Parathyroid adenoma (tissue), 2 donors: ENCODE measurements at regions not wholly inside any gene's neighbourhood (a gene's known extent, or its start where the extent isn't known, plus 50 kb on each side); places are given as distances from the start of the nearest gene placed in this dataset.

Source experiments
- H2AFZ ChIP-seq: fragments of 300-600 bp; sonication (generic); one replicate; pipeline ENCODE4 v1.7.0; 2017; ENCODE audit warnings: antibody characterized with exemption, mild to moderate bottlenecking
- H3K27ac ChIP-seq: fragments of 300-600 bp; sonication (generic); one replicate; pipeline ENCODE4 v1.7.0; 2017
- H3K27me3 ChIP-seq: fragments of 300-600 bp; sonication (generic); one replicate; pipeline ENCODE4 v1.7.0; 2017; ENCODE audit warnings: low read length; ENCODE audit not compliant: control insufficient read depth, insufficient read depth
- H3K36me3 ChIP-seq: fragments of 300-600 bp; sonication (generic); one replicate; pipeline ENCODE4 v1.7.0; 2017; ENCODE audit warnings: low read length; ENCODE audit not compliant: control insufficient read depth, insufficient read depth
- H3K4me1 ChIP-seq: fragments of 300-600 bp; sonication (generic); one replicate; pipeline ENCODE4 v1.7.0; 2017; ENCODE audit warnings: control low read depth
- H3K4me2 ChIP-seq: fragments of 300-600 bp; sonication (generic); one replicate; pipeline ENCODE4 v1.7.0; 2017; ENCODE audit warnings: low read length
- H3K4me3 ChIP-seq: fragments of 300-600 bp; sonication (generic); one replicate; pipeline ENCODE4 v1.7.0; 2017; ENCODE audit warnings: low read depth, low read length
- H3K79me2 ChIP-seq: fragments of 300-600 bp; sonication (generic); one replicate; pipeline ENCODE4 v1.7.0; 2017; ENCODE audit warnings: control low read depth
- H3K9ac ChIP-seq: fragments of 300-600 bp; sonication (generic); one replicate; pipeline ENCODE4 v1.7.0; 2017; ENCODE audit warnings: mild to moderate bottlenecking
- H3K9me3 ChIP-seq: fragments of 300-600 bp; sonication (generic); one replicate; pipeline ENCODE4 v1.7.0; 2017; ENCODE audit warnings: low read length; ENCODE audit not compliant: control insufficient read depth
- TF ChIP-seq, protein P1 (sequence below): fragments of 300-600 bp; sonication (generic); IDR thresholded peaks from one replicate; pipeline ENCODE4 v1.7.0; 2017; ENCODE audit warnings: antibody characterized with exemption, mild to moderate bottlenecking
- donor health status: primary hyperparathyroidism.

DNA sequence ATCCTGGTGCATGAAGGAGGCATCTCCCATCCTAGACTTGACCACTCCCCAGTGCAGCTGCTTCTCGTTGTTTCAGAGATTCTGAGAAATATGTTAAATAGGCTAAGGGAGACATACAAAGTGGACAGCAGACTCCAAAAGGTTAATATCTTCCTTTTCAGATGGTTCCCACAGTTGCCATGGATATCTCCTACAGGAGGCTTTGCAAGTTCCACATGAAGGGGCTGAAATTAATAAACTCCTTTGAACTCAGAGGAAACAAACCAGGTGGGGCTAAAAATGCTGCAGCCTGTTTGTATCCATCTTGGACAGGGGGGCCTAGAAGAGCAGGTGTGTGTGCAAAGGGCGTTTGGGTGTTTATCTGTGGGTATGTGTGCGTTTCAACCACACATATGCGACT is 257.4 kb upstream of the XYLT1 start:
- no peaks in the 10 kb centered on the region for H3K4me1 ChIP-seq
- TF ChIP-seq, protein P1, sequence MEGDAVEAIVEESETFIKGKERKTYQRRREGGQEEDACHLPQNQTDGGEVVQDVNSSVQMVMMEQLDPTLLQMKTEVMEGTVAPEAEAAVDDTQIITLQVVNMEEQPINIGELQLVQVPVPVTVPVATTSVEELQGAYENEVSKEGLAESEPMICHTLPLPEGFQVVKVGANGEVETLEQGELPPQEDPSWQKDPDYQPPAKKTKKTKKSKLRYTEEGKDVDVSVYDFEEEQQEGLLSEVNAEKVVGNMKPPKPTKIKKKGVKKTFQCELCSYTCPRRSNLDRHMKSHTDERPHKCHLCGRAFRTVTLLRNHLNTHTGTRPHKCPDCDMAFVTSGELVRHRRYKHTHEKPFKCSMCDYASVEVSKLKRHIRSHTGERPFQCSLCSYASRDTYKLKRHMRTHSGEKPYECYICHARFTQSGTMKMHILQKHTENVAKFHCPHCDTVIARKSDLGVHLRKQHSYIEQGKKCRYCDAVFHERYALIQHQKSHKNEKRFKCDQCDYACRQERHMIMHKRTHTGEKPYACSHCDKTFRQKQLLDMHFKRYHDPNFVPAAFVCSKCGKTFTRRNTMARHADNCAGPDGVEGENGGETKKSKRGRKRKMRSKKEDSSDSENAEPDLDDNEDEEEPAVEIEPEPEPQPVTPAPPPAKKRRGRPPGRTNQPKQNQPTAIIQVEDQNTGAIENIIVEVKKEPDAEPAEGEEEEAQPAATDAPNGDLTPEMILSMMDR, result no peak
- no peaks in the 10 kb centered on the region for H3K36me3 ChIP-seq
- no peak overlapping the region for H3K4me2 ChIP-seq
- H3K9ac ChIP-seq, result no peak overlapping the region
- H3K9me3 ChIP-seq, result no peaks in the 10 kb centered on the region
- no peak overlapping the region for H2AFZ ChIP-seq
- H3K4me3 ChIP-seq, result no peak overlapping the region
- H3K27ac ChIP-seq, result no peak overlapping the region
- H3K79me2 ChIP-seq, result no peaks in the 10 kb centered on the region
- H3K27me3 ChIP-seq, result no peaks in the 10 kb centered on the region

GRCh38 chr16:17724242-17724898 is 253.6 kb upstream of the XYLT1 start:
- TF ChIP-seq, protein P1, result no peak
- no peaks in the 10 kb centered on the region for H3K79me2 ChIP-seq
- no peak overlapping the region for H3K27ac ChIP-seq
- no peaks in the 10 kb centered on the region for H3K36me3 ChIP-seq
- H3K4me1 ChIP-seq, result no peaks in the 10 kb centered on the region
- no peak overlapping the region for H3K4me2 ChIP-seq
- no peak overlapping the region for H3K4me3 ChIP-seq
- H3K9me3 ChIP-seq, result no peaks in the 10 kb centered on the region
- H3K27me3 ChIP-seq, result no peaks in the 10 kb centered on the region
- H2AFZ ChIP-seq, result no peak overlapping the region
- H3K9ac ChIP-seq, result no peak overlapping the region

DNA sequence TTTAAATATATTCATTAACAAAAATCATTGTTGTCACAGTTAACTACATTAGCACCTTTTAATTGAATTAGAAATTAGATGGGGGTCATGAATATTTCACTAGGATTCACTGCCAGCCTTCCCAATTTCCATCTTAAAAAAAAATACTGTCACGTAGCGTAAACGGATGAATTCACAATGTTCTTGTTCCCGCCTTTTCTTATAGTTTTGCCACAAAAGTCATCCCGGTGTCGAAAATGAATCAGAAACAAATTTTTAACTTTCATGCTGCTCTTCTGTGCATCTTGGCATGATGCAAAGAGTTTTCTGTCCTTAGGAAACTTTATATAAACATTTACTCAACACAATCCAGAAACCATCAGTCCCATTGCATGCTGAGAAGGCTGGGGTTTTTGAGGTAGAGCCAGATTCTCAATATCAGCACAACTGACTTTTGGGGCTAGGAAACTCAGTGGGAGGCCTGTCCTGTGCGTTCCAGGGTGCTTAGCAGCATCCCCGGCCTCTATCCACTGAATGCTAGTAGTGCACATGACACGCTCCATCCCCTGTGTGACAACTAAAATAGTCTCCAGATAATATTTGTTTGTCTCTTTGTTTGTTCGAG is 252.9 kb upstream of the XYLT1 start:
- Histone ChIP-seq H2AFZ (no peak overlapping the region), H3K36me3 (no peaks in the 10 kb centered on the region), H3K4me2 (no peak overlapping the region), H3K9ac (no peak overlapping the region), H3K9me3 (no peaks in the 10 kb centered on the region), H3K27me3 (no peaks in the 10 kb centered on the region), H3K27ac (no peak overlapping the region), H3K4me1 (no peaks in the 10 kb centered on the region), H3K4me3 (no peak overlapping the region), H3K79me2 (no peaks in the 10 kb centered on the region)
- TF ChIP-seq, protein P1, result no peak

DNA sequence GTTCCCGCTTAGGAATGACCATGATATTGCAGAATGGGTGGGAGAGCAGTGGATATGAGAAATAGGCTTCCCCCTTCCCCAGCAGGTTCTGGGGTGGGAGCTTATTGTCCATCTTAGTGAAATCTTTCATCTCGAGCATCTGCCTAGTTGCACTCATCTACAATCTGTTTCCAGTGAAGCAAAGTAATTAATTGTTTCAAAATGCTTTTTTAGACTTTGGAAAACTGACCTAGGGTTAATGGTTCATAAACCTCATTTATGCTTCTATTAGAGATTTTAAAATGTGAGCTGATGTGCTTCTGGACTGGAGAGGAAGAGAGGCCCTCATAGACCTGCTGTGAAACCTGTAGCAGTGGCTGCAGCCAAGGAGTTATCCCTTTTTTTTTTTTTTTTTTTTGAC is 247.7 kb upstream of the XYLT1 start:
- no peak overlapping the region for H3K9ac ChIP-seq
- no peaks in the 10 kb centered on the region for H3K79me2 ChIP-seq
- H2AFZ ChIP-seq, result no peak overlapping the region
- no peaks in the 10 kb centered on the region for H3K9me3 ChIP-seq
- no peaks in the 10 kb centered on the region for H3K27me3 ChIP-seq
- H3K4me3 ChIP-seq, result no peak overlapping the region
- H3K27ac ChIP-seq, result no peak overlapping the region
- TF ChIP-seq, protein P1, result no peak
- H3K4me2 ChIP-seq, result no peak overlapping the region
- H3K36me3 ChIP-seq, result no peaks in the 10 kb centered on the region
- no peaks in the 10 kb centered on the region for H3K4me1 ChIP-seq

DNA sequence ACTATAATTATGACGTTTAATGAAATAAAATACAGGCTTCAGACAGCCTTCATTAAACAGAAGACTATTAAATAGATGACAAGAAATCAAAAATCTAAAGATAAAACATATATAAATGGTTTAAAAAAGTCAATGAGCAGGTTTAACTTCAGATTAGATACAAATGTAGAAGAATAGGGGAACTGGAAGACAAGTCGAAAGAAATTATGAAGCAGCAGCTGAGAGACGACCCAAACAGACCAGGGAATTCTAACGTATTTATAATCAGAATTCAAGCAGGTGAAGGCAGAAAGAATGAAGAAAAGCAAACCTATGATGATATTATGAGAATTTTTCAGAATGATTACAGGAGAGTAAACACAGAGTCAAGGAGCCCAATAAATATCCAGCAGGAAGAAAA is 235.1 kb upstream of the XYLT1 start:
- no peaks in the 10 kb centered on the region for H3K36me3 ChIP-seq
- H3K27ac ChIP-seq, result no peak overlapping the region
- H3K4me3 ChIP-seq, result no peak overlapping the region
- H3K9ac ChIP-seq, result no peak overlapping the region
- TF ChIP-seq, protein P1, result no peak
- H3K4me2 ChIP-seq, result no peak overlapping the region
- H3K9me3 ChIP-seq, result no peaks in the 10 kb centered on the region
- H2AFZ ChIP-seq, result no peak overlapping the region
- H3K27me3 ChIP-seq, result no peaks in the 10 kb centered on the region
- H3K4me1 ChIP-seq, result no peaks in the 10 kb centered on the region
- H3K79me2 ChIP-seq, result no peaks in the 10 kb centered on the region
